ENCODE measurements at regions not wholly inside any gene's neighbourhood (a gene's known extent, or its start where the extent isn't known, plus 50 kb on each side); places are given as distances from the start of the nearest gene placed in this dataset.

DNA sequence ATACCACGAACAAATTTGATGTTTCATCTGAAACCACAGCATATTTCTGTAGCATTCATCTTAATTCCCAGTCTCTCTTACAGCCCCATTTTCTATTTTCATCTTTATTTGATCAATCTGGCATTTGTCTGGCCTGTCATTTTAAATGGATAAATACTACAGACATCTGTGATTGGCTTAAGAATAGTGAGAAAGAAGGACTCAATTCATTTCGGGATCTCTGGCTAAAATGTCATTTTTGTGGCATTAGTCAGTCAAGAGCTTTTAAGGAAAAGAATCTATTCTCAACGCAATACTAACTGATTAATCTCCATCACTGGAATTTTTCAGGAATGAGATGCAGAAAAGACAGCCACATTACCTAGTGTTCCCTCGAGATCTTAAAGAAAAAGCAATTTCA lies 585.9 kb downstream of the IRS1 start:
- Histone ChIP-seq H3K4me3 (replicated peaks in 1 of 3) (no peak overlapping the region), H3K27ac (no peak overlapping the region), H3K36me3 (no peaks in the 10 kb centered on the region), H3K9me3 (no peaks in the 10 kb centered on the region), H3K27me3 (no peaks in the 10 kb centered on the region), H3K4me1 (peaks cover 11 to 18% of the 10 kb centered on the region in 2 donors)
- no peak for DNase-seq
- TF ChIP-seq, protein P1, sequence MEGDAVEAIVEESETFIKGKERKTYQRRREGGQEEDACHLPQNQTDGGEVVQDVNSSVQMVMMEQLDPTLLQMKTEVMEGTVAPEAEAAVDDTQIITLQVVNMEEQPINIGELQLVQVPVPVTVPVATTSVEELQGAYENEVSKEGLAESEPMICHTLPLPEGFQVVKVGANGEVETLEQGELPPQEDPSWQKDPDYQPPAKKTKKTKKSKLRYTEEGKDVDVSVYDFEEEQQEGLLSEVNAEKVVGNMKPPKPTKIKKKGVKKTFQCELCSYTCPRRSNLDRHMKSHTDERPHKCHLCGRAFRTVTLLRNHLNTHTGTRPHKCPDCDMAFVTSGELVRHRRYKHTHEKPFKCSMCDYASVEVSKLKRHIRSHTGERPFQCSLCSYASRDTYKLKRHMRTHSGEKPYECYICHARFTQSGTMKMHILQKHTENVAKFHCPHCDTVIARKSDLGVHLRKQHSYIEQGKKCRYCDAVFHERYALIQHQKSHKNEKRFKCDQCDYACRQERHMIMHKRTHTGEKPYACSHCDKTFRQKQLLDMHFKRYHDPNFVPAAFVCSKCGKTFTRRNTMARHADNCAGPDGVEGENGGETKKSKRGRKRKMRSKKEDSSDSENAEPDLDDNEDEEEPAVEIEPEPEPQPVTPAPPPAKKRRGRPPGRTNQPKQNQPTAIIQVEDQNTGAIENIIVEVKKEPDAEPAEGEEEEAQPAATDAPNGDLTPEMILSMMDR (IDR thresholded peaks at IDR 0.05): no peak
- TF ChIP-seq POLR2A (IDR thresholded peaks at IDR 0.05): no peak
- WGBS, 2 donors: 80 to 82% methylated on average over 4 of the region's 4 CpGs
- intact Hi-C loops (cut with DNase I): no loop called here

DNA sequence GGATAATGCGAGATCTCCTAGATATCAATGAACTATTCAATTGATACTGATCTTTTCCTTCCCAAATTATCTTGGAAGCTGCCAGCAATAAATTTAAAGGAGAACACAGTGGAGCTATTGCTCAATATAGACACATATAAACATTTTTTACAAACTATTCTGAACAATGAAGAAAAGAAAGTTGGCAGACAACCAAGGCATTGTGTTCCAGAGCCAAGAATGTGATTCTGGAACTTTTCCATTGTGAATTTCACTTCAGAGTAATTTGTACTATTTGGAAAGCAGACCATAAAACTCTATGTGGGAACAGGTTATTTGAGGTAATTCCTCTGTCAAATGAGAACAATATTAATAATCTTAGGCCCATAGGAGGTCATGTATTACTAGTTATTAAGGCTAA lies 588.2 kb downstream of the IRS1 start:
- Histone ChIP-seq H3K36me3 (no peaks in the 10 kb centered on the region), H3K4me1 (peaks cover 11 to 24% of the 10 kb centered on the region in 2 donors), H3K9me3 (no peaks in the 10 kb centered on the region), H3K27me3 (no peaks in the 10 kb centered on the region), H3K27ac (peak overlapping the region in 2 of 3 donors; percentile 2 to 41), H3K4me3 (replicated peaks in 1 of 3) (no peak overlapping the region)
- no peak for TF ChIP-seq POLR2A (IDR thresholded peaks at IDR 0.05)
- TF ChIP-seq, protein P1 (IDR thresholded peaks at IDR 0.05): no peak
- peak; percentile 19 for DNase-seq
- 47 to 61% methylated on average over 1 of the region's 1 CpG for WGBS, 2 donors
- intact Hi-C loops (cut with DNase I): no loop called here

DNA sequence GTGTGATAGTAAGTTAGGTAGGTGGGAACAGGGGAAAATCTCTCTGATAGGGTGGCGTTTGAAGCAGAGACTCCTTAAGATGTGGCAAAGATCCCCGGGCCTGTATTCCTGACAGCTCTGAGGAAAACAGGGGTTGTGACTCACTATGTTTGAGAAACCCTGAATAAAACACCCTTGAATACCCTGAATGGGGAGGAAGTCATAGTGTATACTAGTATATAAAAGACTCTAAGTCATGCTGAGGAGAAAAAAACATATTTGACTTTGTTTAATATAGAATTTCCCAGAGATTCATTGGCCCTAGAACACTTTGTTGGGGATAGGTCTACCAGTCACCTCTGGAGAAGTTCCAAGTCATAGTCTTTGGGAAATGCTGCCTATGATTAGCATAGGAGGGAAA lies 590.9 kb downstream of the IRS1 start:
- H3K27ac ChIP-seq: no peak overlapping the region
- DNase-seq: no peak
- no peak overlapping the region for H3K4me3 ChIP-seq (replicated peaks in 1 of 3)
- H3K27me3 ChIP-seq: no peaks in the 10 kb centered on the region
- H3K9me3 ChIP-seq: no peaks in the 10 kb centered on the region
- no peak for TF ChIP-seq POLR2A (IDR thresholded peaks at IDR 0.05)
- TF ChIP-seq, protein P1 (IDR thresholded peaks at IDR 0.05): no peak
- no peaks in the 10 kb centered on the region for H3K36me3 ChIP-seq
- intact Hi-C loops (cut with DNase I): no loop called here
- H3K4me1 ChIP-seq: peaks cover 11 to 24% of the 10 kb centered on the region in 2 donors
- WGBS, 2 donors: 80 to 88% methylated on average over 2 of the region's 2 CpGs

DNA sequence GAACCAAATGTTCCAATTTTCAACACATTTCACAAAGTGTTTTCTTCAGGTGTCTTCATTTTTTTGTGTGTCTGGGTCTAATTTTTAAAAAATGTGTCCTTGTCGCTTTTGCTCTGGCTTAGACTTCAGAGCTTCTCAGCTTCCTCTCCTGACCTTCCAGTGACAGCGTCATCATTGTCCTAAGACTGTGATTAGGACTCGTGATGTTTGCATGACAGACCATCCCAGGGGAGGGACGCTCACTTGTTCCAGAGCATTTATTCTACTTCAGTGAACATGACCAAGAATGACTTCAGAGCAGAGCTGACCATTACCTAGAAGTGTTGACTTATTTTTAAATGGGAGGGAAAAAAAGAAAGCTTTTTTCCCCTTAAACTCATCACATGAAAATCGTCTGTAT lies 591.9 kb downstream of the IRS1 start:
- intact Hi-C loops (cut with DNase I): no loop called here
- H3K4me1 ChIP-seq: peaks cover 11 to 24% of the 10 kb centered on the region in 2 donors
- no peak overlapping the region for H3K4me3 ChIP-seq (replicated peaks in 1 of 3)
- 37 to 55% methylated on average over 5 of the region's 5 CpGs for WGBS, 2 donors
- DNase-seq: peak; percentile 28 to 32
- no peaks in the 10 kb centered on the region for H3K27me3 ChIP-seq
- TF ChIP-seq POLR2A (IDR thresholded peaks at IDR 0.05): no peak
- TF ChIP-seq, protein P1 (IDR thresholded peaks at IDR 0.05): no peak
- no peaks in the 10 kb centered on the region for H3K36me3 ChIP-seq
- H3K9me3 ChIP-seq: no peaks in the 10 kb centered on the region
- no peak overlapping the region for H3K27ac ChIP-seq

DNA sequence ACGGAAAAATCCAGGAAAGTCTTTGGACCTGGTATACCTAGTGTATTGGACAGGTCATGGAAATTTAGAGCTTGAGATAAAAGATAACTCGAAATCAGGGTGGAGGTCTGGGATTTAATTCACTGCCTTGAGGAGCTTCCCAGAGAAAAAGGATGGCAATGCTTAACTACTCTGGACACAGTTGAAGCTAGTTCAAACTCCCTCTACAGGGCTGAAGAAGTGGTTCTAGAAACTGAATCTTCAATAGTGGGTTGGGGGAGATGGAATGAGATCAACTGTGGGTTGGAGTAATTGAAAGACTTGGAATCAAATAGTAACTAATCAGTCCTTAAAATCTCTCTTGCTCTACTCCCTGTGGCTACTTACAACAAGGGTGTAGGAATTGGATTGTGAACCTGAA lies 600.1 kb downstream of the IRS1 start:
- 85 to 92% methylated on average over 2 of the region's 2 CpGs for WGBS, 2 donors
- no peak overlapping the region for H3K27ac ChIP-seq
- intact Hi-C loops (cut with DNase I): no loop called here
- TF ChIP-seq POLR2A (IDR thresholded peaks at IDR 0.05): no peak
- TF ChIP-seq, protein P1 (IDR thresholded peaks at IDR 0.05): no peak
- no peak overlapping the region for H3K4me3 ChIP-seq (replicated peaks in 1 of 3)
- H3K9me3 ChIP-seq: no peaks in the 10 kb centered on the region
- no peaks in the 10 kb centered on the region for H3K36me3 ChIP-seq
- no peaks in the 10 kb centered on the region for H3K4me1 ChIP-seq
- DNase-seq: no peak
- H3K27me3 ChIP-seq: no peaks in the 10 kb centered on the region
